ENCODE measurements at regions not wholly inside any gene's neighbourhood (a gene's known extent, or its start where the extent isn't known, plus 50 kb on each side); places are given as distances from the start of the nearest gene placed in this dataset.

DNA sequence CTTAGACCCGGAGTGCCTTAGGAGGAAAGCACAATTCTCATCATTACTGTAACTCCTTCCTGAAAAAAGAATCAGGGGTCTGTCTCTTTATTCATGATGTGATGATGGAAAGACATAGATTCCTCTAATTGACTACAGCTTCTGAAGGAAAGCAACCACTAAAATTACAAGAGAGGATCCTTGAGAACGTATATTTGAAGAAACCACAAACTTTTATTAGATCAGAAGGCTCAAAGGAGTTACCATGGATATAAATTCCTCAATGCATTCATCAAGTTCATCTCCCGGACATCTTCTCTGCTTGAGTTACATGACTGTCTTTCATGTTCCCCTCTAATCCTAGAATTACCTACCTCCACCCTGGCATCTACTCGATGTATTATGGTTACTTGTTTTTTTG lies 104.1 kb upstream of the PAPPA start:
- Histone ChIP-seq H3K9me3 (ENCODE audit: control insufficient read depth in 2 of 2, insufficient read depth in 1 of 2, low read length in 1 of 2) (no peaks in the 10 kb centered on the region), H3K27me3 (ENCODE audit: control insufficient read depth in 2 of 2, insufficient read depth in 1 of 2, low read length in 1 of 2) (no peaks in the 10 kb centered on the region), H3K36me3 (ENCODE audit: control insufficient read depth in 2 of 2, insufficient read depth in 2 of 2, low read length in 1 of 2) (no peaks in the 10 kb centered on the region), H3K27ac (ENCODE audit: low read depth in 1 of 2, low read length in 1 of 2) (no peak overlapping the region), H3K4me3 (ENCODE audit: low read length in 2 of 2) (no peak overlapping the region), H3K4me1 (ENCODE audit: control insufficient read depth in 2 of 2, insufficient read depth in 2 of 2, low read length in 2 of 2) (no peaks in the 10 kb centered on the region)
- WGBS = 90% methylated on average over 4 of the region's 4 CpGs
- DNase-seq (ENCODE audit: low read depth in 6 of 9, low spot score in 9 of 9) = no peak

DNA sequence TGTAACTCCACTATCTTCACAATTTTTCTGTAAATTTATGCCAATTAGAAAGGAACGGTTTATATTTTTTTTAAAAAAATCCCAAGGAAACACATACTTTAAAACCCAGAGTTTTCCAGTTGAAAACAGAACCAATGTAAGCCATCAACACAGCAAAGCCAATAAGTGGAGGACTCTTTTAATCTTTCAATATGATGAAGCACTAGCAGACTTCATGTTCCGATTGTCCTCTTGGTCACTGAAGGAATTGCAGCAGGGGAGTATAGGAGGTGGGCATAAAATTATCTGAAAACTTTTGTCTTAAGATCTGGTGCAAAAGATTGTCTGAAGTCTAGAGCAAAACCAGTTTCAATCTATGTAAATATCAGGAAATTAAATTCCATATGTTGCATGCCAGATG lies 102.1 kb upstream of the PAPPA start:
- Histone ChIP-seq H3K4me1 (ENCODE audit: control insufficient read depth in 2 of 2, insufficient read depth in 2 of 2, low read length in 2 of 2) (no peaks in the 10 kb centered on the region), H3K27me3 (ENCODE audit: control insufficient read depth in 2 of 2, insufficient read depth in 1 of 2, low read length in 1 of 2) (no peaks in the 10 kb centered on the region), H3K36me3 (ENCODE audit: control insufficient read depth in 2 of 2, insufficient read depth in 2 of 2, low read length in 1 of 2) (no peaks in the 10 kb centered on the region), H3K27ac (ENCODE audit: low read depth in 1 of 2, low read length in 1 of 2) (no peak overlapping the region), H3K9me3 (ENCODE audit: control insufficient read depth in 2 of 2, insufficient read depth in 1 of 2, low read length in 1 of 2) (no peaks in the 10 kb centered on the region), H3K4me3 (ENCODE audit: low read length in 2 of 2) (no peak overlapping the region)
- 96% methylated on average over 2 of the region's 2 CpGs for WGBS
- DNase-seq (ENCODE audit: low read depth in 6 of 9, low spot score in 9 of 9) = no peak

DNA sequence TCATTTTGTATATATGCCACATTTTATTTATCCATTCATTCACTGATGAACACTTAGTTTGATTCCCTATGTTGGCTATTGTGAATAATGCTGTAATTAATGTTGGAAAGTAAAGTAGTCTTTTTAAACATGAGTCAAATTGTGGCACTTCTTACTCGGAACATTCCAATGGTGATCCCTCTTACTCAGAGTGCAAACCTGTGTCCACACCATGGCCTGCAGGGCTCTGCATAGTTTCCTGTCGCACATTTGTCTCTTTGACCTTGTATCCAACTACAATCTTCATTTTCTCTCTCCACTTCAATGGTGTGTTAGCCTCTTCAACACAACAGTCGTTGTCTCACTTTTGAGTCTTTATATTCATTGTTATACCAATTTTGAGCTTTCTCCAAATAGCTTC lies 98.1 kb upstream of the PAPPA start:
- Histone ChIP-seq H3K4me3 (ENCODE audit: low read length in 2 of 2) (no peak overlapping the region), H3K9me3 (ENCODE audit: control insufficient read depth in 2 of 2, insufficient read depth in 1 of 2, low read length in 1 of 2) (no peaks in the 10 kb centered on the region), H3K36me3 (ENCODE audit: control insufficient read depth in 2 of 2, insufficient read depth in 2 of 2, low read length in 1 of 2) (no peaks in the 10 kb centered on the region), H3K27me3 (ENCODE audit: control insufficient read depth in 2 of 2, insufficient read depth in 1 of 2, low read length in 1 of 2) (no peaks in the 10 kb centered on the region), H3K27ac (ENCODE audit: low read depth in 1 of 2, low read length in 1 of 2) (no peak overlapping the region), H3K4me1 (ENCODE audit: control insufficient read depth in 2 of 2, insufficient read depth in 2 of 2, low read length in 2 of 2) (no peaks in the 10 kb centered on the region)
- 82% methylated on average over 3 of the region's 3 CpGs for WGBS
- no peak for DNase-seq (ENCODE audit: low read depth in 6 of 9, low spot score in 9 of 9)

DNA sequence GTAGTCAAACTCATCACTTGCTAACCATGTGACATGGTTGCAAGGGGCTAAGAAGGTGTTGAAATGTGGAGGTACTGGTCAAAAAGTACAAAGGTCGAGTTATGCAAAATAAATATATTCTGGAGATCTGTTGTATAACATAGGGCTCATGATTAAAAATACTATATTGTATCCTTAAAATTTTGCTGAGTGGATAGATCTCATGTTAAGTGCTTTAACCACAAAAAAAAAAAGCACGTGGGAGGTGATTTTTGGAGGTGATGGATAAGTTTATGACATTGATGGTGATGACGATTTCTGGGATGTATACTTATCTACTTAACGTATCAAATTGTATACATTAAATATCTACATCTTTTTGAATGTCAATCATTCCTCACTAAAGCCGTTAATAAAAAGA lies 96.2 kb upstream of the PAPPA start:
- 77% methylated on average over 5 of the region's 5 CpGs for WGBS
- H3K4me1 ChIP-seq (ENCODE audit: control insufficient read depth in 2 of 2, insufficient read depth in 2 of 2, low read length in 2 of 2) = no peaks in the 10 kb centered on the region
- no peaks in the 10 kb centered on the region for H3K9me3 ChIP-seq (ENCODE audit: control insufficient read depth in 2 of 2, insufficient read depth in 1 of 2, low read length in 1 of 2)
- H3K36me3 ChIP-seq (ENCODE audit: control insufficient read depth in 2 of 2, insufficient read depth in 2 of 2, low read length in 1 of 2) = no peaks in the 10 kb centered on the region
- no peaks in the 10 kb centered on the region for H3K27me3 ChIP-seq (ENCODE audit: control insufficient read depth in 2 of 2, insufficient read depth in 1 of 2, low read length in 1 of 2)
- DNase-seq (ENCODE audit: low read depth in 6 of 9, low spot score in 9 of 9) = no peak
- no peak overlapping the region for H3K27ac ChIP-seq (ENCODE audit: low read depth in 1 of 2, low read length in 1 of 2)
- H3K4me3 ChIP-seq (ENCODE audit: low read length in 2 of 2) = no peak overlapping the region

DNA sequence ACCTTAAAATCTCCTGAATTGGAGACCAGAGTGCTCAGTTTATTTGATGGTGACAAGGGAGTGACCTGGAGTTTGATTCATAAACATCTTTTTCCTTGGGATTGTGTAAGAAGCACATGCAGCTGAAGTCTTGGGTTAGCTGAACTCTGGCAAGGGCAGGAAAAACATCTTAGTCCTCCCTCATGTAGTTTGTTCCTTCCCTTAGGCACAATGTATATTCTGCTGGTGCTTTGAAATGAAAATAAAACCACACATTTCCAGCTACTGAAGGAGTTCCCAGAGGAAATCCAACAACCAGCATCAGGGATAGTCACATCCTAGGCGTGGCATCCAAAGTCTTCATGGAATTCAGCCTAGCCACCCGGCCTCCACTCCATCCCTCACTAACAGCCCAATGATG lies 95.2 kb upstream of the PAPPA start:
- 88% methylated on average over 2 of the region's 2 CpGs for WGBS
- Histone ChIP-seq H3K36me3 (ENCODE audit: control insufficient read depth in 2 of 2, insufficient read depth in 2 of 2, low read length in 1 of 2) (no peaks in the 10 kb centered on the region), H3K9me3 (ENCODE audit: control insufficient read depth in 2 of 2, insufficient read depth in 1 of 2, low read length in 1 of 2) (no peaks in the 10 kb centered on the region), H3K4me1 (ENCODE audit: control insufficient read depth in 2 of 2, insufficient read depth in 2 of 2, low read length in 2 of 2) (no peaks in the 10 kb centered on the region), H3K27me3 (ENCODE audit: control insufficient read depth in 2 of 2, insufficient read depth in 1 of 2, low read length in 1 of 2) (no peaks in the 10 kb centered on the region), H3K27ac (ENCODE audit: low read depth in 1 of 2, low read length in 1 of 2) (no peak overlapping the region), H3K4me3 (ENCODE audit: low read length in 2 of 2) (no peak overlapping the region)
- no peak for DNase-seq (ENCODE audit: low read depth in 6 of 9, low spot score in 9 of 9)

DNA sequence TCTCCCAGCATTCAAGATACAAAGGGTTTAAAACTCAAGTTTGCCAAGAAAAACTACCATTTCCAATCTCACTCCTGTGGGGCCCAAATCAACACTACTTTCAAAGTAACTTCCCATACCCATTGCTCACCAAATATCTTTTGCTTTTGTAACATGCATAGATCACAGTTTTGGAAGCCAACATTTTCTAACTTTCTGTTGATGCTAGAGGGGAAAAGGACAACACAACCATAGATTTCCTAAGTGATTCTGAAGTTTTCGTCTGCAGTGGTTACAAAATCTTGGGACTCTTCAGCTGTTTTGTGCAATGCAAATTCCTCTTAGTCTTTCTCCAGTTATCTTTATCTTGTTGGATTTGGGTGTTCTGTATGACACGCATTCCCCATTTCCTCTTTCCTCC lies 94.1 kb upstream of the PAPPA start:
- no peak overlapping the region for H3K4me3 ChIP-seq (ENCODE audit: low read length in 2 of 2)
- H3K27ac ChIP-seq (ENCODE audit: low read depth in 1 of 2, low read length in 1 of 2) = no peak overlapping the region
- no peaks in the 10 kb centered on the region for H3K9me3 ChIP-seq (ENCODE audit: control insufficient read depth in 2 of 2, insufficient read depth in 1 of 2, low read length in 1 of 2)
- WGBS = 93% methylated on average over 2 of the region's 2 CpGs
- no peaks in the 10 kb centered on the region for H3K27me3 ChIP-seq (ENCODE audit: control insufficient read depth in 2 of 2, insufficient read depth in 1 of 2, low read length in 1 of 2)
- DNase-seq (ENCODE audit: low read depth in 6 of 9, low spot score in 9 of 9) = no peak
- no peaks in the 10 kb centered on the region for H3K36me3 ChIP-seq (ENCODE audit: control insufficient read depth in 2 of 2, insufficient read depth in 2 of 2, low read length in 1 of 2)
- no peaks in the 10 kb centered on the region for H3K4me1 ChIP-seq (ENCODE audit: control insufficient read depth in 2 of 2, insufficient read depth in 2 of 2, low read length in 2 of 2)

DNA sequence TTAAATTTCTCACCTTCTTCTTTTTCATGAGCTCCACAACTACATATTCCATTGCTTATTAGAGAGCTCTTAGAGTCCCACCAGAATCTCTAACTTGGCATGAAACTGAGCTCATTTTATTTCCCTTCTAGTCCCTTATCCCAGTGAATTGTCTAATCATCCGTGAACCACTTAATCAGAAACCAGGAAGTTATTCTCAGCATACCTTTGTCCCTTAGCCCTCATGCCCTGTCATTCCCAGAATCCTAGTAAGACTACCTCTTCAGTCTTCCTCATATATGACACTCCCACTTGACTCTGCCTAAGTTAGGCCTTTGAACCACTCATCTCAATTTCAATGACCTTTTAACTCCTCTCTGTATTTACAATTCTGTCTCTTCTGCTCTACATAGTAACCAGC lies 93.0 kb upstream of the PAPPA start:
- Histone ChIP-seq H3K9me3 (ENCODE audit: control insufficient read depth in 2 of 2, insufficient read depth in 1 of 2, low read length in 1 of 2) (no peaks in the 10 kb centered on the region), H3K36me3 (ENCODE audit: control insufficient read depth in 2 of 2, insufficient read depth in 2 of 2, low read length in 1 of 2) (no peaks in the 10 kb centered on the region), H3K27ac (ENCODE audit: low read depth in 1 of 2, low read length in 1 of 2) (no peak overlapping the region), H3K27me3 (ENCODE audit: control insufficient read depth in 2 of 2, insufficient read depth in 1 of 2, low read length in 1 of 2) (no peaks in the 10 kb centered on the region), H3K4me3 (ENCODE audit: low read length in 2 of 2) (no peak overlapping the region), H3K4me1 (ENCODE audit: control insufficient read depth in 2 of 2, insufficient read depth in 2 of 2, low read length in 2 of 2) (no peaks in the 10 kb centered on the region)
- no peak for DNase-seq (ENCODE audit: low read depth in 6 of 9, low spot score in 9 of 9)
- 92% methylated on average over 1 of the region's 1 CpG for WGBS

DNA sequence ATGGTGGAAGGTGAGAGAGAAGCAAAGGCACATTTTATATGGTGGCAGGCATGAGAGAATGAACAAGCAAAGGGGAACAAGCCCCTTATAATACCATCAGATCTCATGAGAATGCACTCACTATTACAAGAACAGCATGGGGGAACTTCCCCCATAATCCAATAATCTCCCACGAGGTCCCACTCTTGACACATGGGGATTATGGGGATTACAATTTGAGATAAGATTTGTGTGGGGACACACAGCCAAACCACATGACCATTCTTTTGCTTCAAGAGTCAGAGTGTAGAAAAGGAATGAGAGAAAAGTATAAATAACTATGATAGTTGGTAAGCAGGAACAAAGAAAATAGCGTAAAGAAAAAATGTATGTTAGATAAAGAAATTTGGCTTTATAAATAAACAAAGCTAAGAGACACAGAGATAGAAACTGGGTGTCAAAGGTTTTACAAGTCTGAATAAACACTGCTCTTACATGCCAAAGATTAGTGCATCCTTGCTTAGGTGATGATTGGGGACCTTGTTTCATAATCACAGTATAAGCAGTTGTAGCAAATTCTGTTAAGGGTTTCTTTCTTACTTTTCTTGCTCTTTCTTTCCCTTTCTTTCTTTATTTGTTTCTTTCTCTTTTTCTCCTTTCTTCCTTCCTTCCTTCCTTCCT lies 91.9 kb upstream of the PAPPA start:
- no peak for DNase-seq (ENCODE audit: low read depth in 6 of 9, low spot score in 9 of 9)
- H3K27ac ChIP-seq (ENCODE audit: low read depth in 1 of 2, low read length in 1 of 2) = no peak overlapping the region
- H3K9me3 ChIP-seq (ENCODE audit: control insufficient read depth in 2 of 2, insufficient read depth in 1 of 2, low read length in 1 of 2) = no peaks in the 10 kb centered on the region
- H3K27me3 ChIP-seq (ENCODE audit: control insufficient read depth in 2 of 2, insufficient read depth in 1 of 2, low read length in 1 of 2) = no peaks in the 10 kb centered on the region
- no peak overlapping the region for H3K4me3 ChIP-seq (ENCODE audit: low read length in 2 of 2)
- H3K4me1 ChIP-seq (ENCODE audit: control insufficient read depth in 2 of 2, insufficient read depth in 2 of 2, low read length in 2 of 2) = no peaks in the 10 kb centered on the region
- no peaks in the 10 kb centered on the region for H3K36me3 ChIP-seq (ENCODE audit: control insufficient read depth in 2 of 2, insufficient read depth in 2 of 2, low read length in 1 of 2)
- 85% methylated on average over 2 of the region's 2 CpGs for WGBS

DNA sequence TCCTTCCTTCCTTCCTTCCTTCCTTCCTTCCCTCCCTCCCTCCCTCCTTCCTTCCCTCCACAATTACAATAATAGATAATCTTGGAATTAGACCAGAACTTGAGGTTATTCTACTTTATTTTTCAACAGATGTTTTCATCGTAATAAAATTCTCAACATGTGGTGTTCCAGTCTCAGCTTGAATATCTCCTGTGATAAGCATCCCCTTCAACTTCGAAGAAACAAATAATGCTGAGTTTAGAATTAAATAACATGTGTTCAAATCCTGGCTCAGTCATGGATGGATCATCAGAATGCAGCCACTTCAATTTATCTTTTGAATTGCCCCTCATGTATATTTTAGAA lies 91.4 kb upstream of the PAPPA start:
- no peaks in the 10 kb centered on the region for H3K27me3 ChIP-seq (ENCODE audit: control insufficient read depth in 2 of 2, insufficient read depth in 1 of 2, low read length in 1 of 2)
- no peaks in the 10 kb centered on the region for H3K9me3 ChIP-seq (ENCODE audit: control insufficient read depth in 2 of 2, insufficient read depth in 1 of 2, low read length in 1 of 2)
- H3K27ac ChIP-seq (ENCODE audit: low read depth in 1 of 2, low read length in 1 of 2) = no peak overlapping the region
- no peaks in the 10 kb centered on the region for H3K36me3 ChIP-seq (ENCODE audit: control insufficient read depth in 2 of 2, insufficient read depth in 2 of 2, low read length in 1 of 2)
- no peak for DNase-seq (ENCODE audit: low read depth in 6 of 9, low spot score in 9 of 9)
- no peaks in the 10 kb centered on the region for H3K4me1 ChIP-seq (ENCODE audit: control insufficient read depth in 2 of 2, insufficient read depth in 2 of 2, low read length in 2 of 2)
- 96% methylated on average over 2 of the region's 2 CpGs for WGBS
- no peak overlapping the region for H3K4me3 ChIP-seq (ENCODE audit: low read length in 2 of 2)

DNA sequence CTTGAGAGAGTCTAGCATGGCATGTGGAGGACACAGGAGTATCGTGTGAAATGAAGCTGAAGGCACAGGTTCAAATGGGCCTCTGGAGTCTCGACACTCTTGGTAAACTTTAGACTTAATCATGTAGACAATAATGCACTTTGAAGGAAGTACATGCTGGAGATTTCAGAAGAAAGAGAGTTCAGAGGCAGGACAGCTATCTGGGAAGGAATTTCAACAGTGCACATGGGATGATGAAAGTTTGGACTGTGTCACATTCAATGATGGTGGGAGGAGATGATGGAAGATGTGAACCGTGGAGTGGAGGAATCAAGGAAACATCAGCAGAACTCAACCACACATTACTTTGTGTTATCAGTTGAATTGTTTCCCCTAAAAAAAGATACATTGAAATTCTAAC lies 88.6 kb upstream of the PAPPA start:
- DNase-seq (ENCODE audit: low read depth in 6 of 9, low spot score in 9 of 9) = no peak
- WGBS = 92% methylated on average over 3 of the region's 3 CpGs
- no peaks in the 10 kb centered on the region for H3K36me3 ChIP-seq (ENCODE audit: control insufficient read depth in 2 of 2, insufficient read depth in 2 of 2, low read length in 1 of 2)

More for the DNA sequence above, 88.6 kb upstream of the PAPPA start:
- H3K27me3 ChIP-seq (ENCODE audit: control insufficient read depth in 2 of 2, insufficient read depth in 1 of 2, low read length in 1 of 2) = no peaks in the 10 kb centered on the region
- no peaks in the 10 kb centered on the region for H3K9me3 ChIP-seq (ENCODE audit: control insufficient read depth in 2 of 2, insufficient read depth in 1 of 2, low read length in 1 of 2)
- H3K4me3 ChIP-seq (ENCODE audit: low read length in 2 of 2) = no peak overlapping the region
- H3K4me1 ChIP-seq (ENCODE audit: control insufficient read depth in 2 of 2, insufficient read depth in 2 of 2, low read length in 2 of 2) = no peaks in the 10 kb centered on the region
- no peak overlapping the region for H3K27ac ChIP-seq (ENCODE audit: low read depth in 1 of 2, low read length in 1 of 2)
